ENCODE measurements at regions not wholly inside any gene's neighbourhood (a gene's known extent, or its start where the extent isn't known, plus 50 kb on each side); places are given as distances from the start of the nearest gene placed in this dataset.

DNA sequence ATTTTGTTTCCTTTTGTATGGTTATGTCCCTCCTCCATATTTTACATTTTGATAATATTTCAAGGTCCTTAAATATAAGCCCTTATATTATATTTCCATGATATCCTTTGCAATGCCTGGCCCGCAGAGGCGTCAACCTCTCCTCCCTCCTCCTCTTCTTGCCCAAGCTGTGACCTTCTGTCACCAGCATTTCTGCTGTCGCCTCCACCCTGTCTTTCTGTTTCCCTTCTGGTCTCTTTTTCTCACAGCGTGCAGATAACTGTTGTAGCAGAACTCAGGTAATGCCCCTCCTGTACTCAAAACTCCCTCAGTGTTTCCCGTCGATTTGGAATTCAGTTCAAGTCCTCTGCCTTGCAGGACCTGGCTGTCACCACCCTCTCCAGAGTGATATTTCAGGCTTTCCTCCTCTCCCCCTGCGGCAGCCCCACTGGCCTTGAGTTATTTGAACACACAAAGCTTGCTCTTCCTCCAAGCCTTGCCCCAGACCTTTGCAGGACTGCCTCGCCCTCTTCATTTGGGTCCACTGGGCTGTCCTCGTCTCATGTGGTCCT, 709.3 kb downstream of the DCDC2C start:
- H4K20me1 ChIP-seq (ENCODE audit: insufficient read depth): no peaks in the 10 kb centered on the region
- H3K27me3 ChIP-seq (ENCODE audit: insufficient read depth, low read depth): no peaks in the 10 kb centered on the region
- no peaks in the 10 kb centered on the region for H3K36me3 ChIP-seq (ENCODE audit: low read depth)
- ChIA-PET CTCF (no interaction called here), POLR2A (ENCODE audit: unreplicated experiment) (no interaction called here)
- H3K79me2 ChIP-seq (ENCODE audit: low read depth): no peaks in the 10 kb centered on the region
- H3K9me2 ChIP-seq (ENCODE audit: insufficient read depth): no peaks in the 10 kb centered on the region
- TF ChIP-seq, protein P1, sequence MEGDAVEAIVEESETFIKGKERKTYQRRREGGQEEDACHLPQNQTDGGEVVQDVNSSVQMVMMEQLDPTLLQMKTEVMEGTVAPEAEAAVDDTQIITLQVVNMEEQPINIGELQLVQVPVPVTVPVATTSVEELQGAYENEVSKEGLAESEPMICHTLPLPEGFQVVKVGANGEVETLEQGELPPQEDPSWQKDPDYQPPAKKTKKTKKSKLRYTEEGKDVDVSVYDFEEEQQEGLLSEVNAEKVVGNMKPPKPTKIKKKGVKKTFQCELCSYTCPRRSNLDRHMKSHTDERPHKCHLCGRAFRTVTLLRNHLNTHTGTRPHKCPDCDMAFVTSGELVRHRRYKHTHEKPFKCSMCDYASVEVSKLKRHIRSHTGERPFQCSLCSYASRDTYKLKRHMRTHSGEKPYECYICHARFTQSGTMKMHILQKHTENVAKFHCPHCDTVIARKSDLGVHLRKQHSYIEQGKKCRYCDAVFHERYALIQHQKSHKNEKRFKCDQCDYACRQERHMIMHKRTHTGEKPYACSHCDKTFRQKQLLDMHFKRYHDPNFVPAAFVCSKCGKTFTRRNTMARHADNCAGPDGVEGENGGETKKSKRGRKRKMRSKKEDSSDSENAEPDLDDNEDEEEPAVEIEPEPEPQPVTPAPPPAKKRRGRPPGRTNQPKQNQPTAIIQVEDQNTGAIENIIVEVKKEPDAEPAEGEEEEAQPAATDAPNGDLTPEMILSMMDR (conservative IDR thresholded peaks at IDR 0.05): no peak
- no peak for TF ChIP-seq EZH2 (IDR thresholded peaks at IDR 0.05; ENCODE audit: low read depth)
- H2AFZ ChIP-seq: no peak overlapping the region
- BruUV-seq (replicated peaks): no TSS peak
- no peak overlapping the region for H3K27ac ChIP-seq
- H3F3A ChIP-seq (ENCODE audit: insufficient read depth, low read depth): no peaks in the 10 kb centered on the region
- H3K4me1 ChIP-seq (replicated peaks; ENCODE audit: insufficient read depth): no peaks in the 10 kb centered on the region
- no peak for DNase-seq
- H3K4me2 ChIP-seq: no peak overlapping the region
- H3K9me3 ChIP-seq (ENCODE audit: insufficient read depth, low read depth): no peaks in the 10 kb centered on the region
- H3K4me3 ChIP-seq: no peak overlapping the region
- intact Hi-C loops (cut with micrococcal nuclease; ENCODE audit: unreplicated experiment): no loop called here

DNA sequence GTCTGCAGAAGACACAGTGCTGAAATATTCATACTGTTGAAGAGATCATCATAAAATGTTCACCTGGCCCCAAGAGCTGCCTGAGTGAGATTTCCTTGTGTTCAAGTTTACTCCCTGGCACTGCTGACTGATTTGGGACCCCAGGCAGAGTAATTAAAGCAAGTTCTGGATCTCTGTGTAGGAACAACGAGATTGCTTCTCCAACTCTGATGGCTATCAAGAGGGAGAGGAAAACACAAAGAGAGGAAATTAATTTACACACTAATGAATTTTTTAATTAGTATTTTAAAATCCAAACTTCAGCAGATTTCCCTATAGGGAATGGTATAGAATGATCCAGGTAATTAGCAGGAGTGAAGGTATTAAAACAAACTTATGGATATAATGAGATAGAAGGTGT, 711.8 kb downstream of the DCDC2C start:
- Histone ChIP-seq H3K9me3 (ENCODE audit: insufficient read depth, low read depth) (no peaks in the 10 kb centered on the region), H3F3A (ENCODE audit: insufficient read depth, low read depth) (no peaks in the 10 kb centered on the region), H2AFZ (no peak overlapping the region), H3K4me2 (no peak overlapping the region), H3K27ac (no peak overlapping the region), H3K4me1 (replicated peaks; ENCODE audit: insufficient read depth) (no peaks in the 10 kb centered on the region), H3K4me3 (no peak overlapping the region), H3K27me3 (ENCODE audit: insufficient read depth, low read depth) (no peaks in the 10 kb centered on the region), H3K9me2 (ENCODE audit: insufficient read depth) (no peaks in the 10 kb centered on the region), H4K20me1 (ENCODE audit: insufficient read depth) (no peaks in the 10 kb centered on the region), H3K79me2 (ENCODE audit: low read depth) (no peaks in the 10 kb centered on the region), H3K36me3 (ENCODE audit: low read depth) (no peaks in the 10 kb centered on the region)
- BruUV-seq (replicated peaks): no TSS peak
- no peak for DNase-seq
- CTCF ChIA-PET: no interaction called here
- intact Hi-C loops (cut with micrococcal nuclease; ENCODE audit: unreplicated experiment): no loop called here
- TF ChIP-seq EZH2 (IDR thresholded peaks at IDR 0.05; ENCODE audit: low read depth): no peak
- TF ChIP-seq, protein P1 (conservative IDR thresholded peaks at IDR 0.05): no peak
- POLR2A ChIA-PET (ENCODE audit: unreplicated experiment): no interaction called here

- Histone ChIP-seq H3K27ac (no peak overlapping the region), H2AFZ (no peak overlapping the region), H3K27me3 (ENCODE audit: insufficient read depth, low read depth) (no peaks in the 10 kb centered on the region), H3K4me2 (no peak overlapping the region), H3K9me3 (ENCODE audit: insufficient read depth, low read depth) (no peaks in the 10 kb centered on the region), H3F3A (ENCODE audit: insufficient read depth, low read depth) (no peaks in the 10 kb centered on the region), H3K36me3 (ENCODE audit: low read depth) (no peaks in the 10 kb centered on the region), H3K4me1 (replicated peaks; ENCODE audit: insufficient read depth) (no peaks in the 10 kb centered on the region), H3K4me3 (no peak overlapping the region), H4K20me1 (ENCODE audit: insufficient read depth) (no peaks in the 10 kb centered on the region), H3K79me2 (ENCODE audit: low read depth) (no peaks in the 10 kb centered on the region), H3K9me2 (ENCODE audit: insufficient read depth) (no peaks in the 10 kb centered on the region)
- ChIA-PET POLR2A (ENCODE audit: unreplicated experiment) (no interaction called here), CTCF (no interaction called here)
- DNase-seq: no peak
- intact Hi-C loops (cut with micrococcal nuclease; ENCODE audit: unreplicated experiment): no loop called here
- TF ChIP-seq EZH2 (IDR thresholded peaks at IDR 0.05; ENCODE audit: low read depth): no peak
- TF ChIP-seq, protein P1 (conservative IDR thresholded peaks at IDR 0.05): no peak
- BruUV-seq (replicated peaks): no TSS peak
Observed at GRCh38 chr2:4415810-4416413, 712.5 kb downstream of the DCDC2C start.
